NCI-H748 treated with DMSO at 0.1 percent for 48 hours (cell line): ENCODE measurements at regions not wholly inside any gene's neighbourhood (a gene's known extent, or its start where the extent isn't known, plus 50 kb on each side); places are given as distances from the start of the nearest gene placed in this dataset.

Source experiments
- DNase-seq: peaks from one replicate; lab custom pipeline; 2025; lab: John Stamatoyannopoulos, UW

- DNase-seq, result no peak
Measured at GRCh38 chr15:31828594-31828993, 201.7 kb upstream of the CHRNA7 start.

GRCh38 chr15:31830591-31830990 lies 199.7 kb upstream of the CHRNA7 start:
- no peak for DNase-seq

- DNase-seq, result no peak
Measured at GRCh38 chr15:31831596-31831995, 198.7 kb upstream of the CHRNA7 start.

GRCh38 chr15:31834654-31835053 lies 195.7 kb upstream of the CHRNA7 start:
- DNase-seq, result no peak

- no peak for DNase-seq
Measured at GRCh38 chr15:31839388-31839787, 190.9 kb upstream of the CHRNA7 start.

- DNase-seq, result no peak
Measured at GRCh38 chr15:31840849-31841476, 189.4 kb upstream of the CHRNA7 start.

- DNase-seq, result no peak
Measured at GRCh38 chr15:31842532-31843195, 187.7 kb upstream of the CHRNA7 start.

- DNase-seq, result no peak
Measured at GRCh38 chr15:31843426-31844055, 186.8 kb upstream of the CHRNA7 start.

- DNase-seq, result no peak
Measured at GRCh38 chr15:31845791-31846190, 184.5 kb upstream of the CHRNA7 start.

GRCh38 chr15:31847961-31848360 lies 182.4 kb upstream of the CHRNA7 start:
- no peak for DNase-seq

- DNase-seq, result no peak
Measured at GRCh38 chr15:31848621-31849020, 181.7 kb upstream of the CHRNA7 start.

GRCh38 chr15:31852933-31853799 lies 177.1 kb upstream of the CHRNA7 start:
- DNase-seq, result no peak

GRCh38 chr15:31856581-31856980 lies 173.7 kb upstream of the CHRNA7 start:
- no peak for DNase-seq

- no peak for DNase-seq
Measured at GRCh38 chr15:31857194-31857593, 173.1 kb upstream of the CHRNA7 start.

GRCh38 chr15:31858026-31858425 lies 172.3 kb upstream of the CHRNA7 start:
- no peak for DNase-seq

GRCh38 chr15:31866248-31866647 lies 164.1 kb upstream of the CHRNA7 start:
- no peak for DNase-seq

- DNase-seq, result peak; percentile 42
Measured at GRCh38 chr15:31867536-31868442, 162.5 kb upstream of the CHRNA7 start.

- no peak for DNase-seq
Measured at GRCh38 chr15:31869686-31870307, 160.5 kb upstream of the CHRNA7 start.

- peak; percentile 73 for DNase-seq
Measured at GRCh38 chr15:31870328-31871165, 159.8 kb upstream of the CHRNA7 start, which contains the start of gene OTUD7A. Gene OTUD7A (minus strand): TSS chr15:31870673.
